ENCODE measurements at regions not wholly inside any gene's neighbourhood (a gene's known extent, or its start where the extent isn't known, plus 50 kb on each side); places are given as distances from the start of the nearest gene placed in this dataset.
A peak's percentile ranks its signal among the peaks of the same experiment; 100 is the strongest.

GRCh38 chr12:89092297-89092696, 260.0 kb downstream of the DUSP6 start:
- DNase-seq = no peak

- DNase-seq = no peak
These were observed 260.9 kb downstream of the DUSP6 start for GRCh38 chr12:89091293-89091841.

DNA sequence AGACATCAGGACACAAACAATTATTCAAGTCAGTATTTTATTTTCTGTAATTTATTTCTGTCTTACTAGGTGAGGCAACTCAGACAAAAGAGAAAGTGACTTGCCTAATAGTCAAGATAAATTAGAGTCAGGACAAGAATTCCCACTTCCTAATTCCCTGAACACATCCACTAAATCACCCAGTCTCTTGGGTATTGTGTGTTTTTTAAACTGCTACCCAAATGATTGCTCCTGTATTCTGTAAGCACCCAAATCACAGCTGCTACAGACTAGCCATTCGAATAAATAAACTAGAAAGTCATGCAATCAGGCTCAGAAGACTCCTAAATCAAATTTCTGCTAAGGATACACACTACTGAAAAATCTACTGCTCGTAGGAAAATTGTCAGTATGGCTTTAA, 263.0 kb downstream of the DUSP6 start:
- no peak for DNase-seq

DNA sequence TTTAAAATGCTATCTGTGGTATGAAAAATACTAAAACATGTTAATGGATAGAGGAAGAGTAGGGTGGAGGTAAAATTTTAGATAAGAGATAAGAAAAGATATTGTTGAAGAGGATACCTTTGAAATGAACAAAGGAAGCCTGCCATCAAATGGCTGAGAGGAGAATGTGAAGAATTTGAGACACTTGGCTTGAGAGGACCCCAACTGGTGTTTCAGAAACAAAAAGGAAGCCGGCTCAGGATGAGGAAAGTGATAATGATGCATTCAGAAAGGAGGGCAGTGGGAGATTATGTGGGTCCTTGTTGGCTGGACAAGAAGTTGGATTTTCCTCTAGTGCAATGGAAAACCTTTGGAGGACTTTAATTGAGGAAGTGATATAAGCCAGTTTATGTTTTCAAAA, 264.4 kb downstream of the DUSP6 start:
- DNase-seq = no peak

GRCh38 chr12:89087149-89087825, 265.0 kb downstream of the DUSP6 start:
- no peak for DNase-seq

GRCh38 chr12:89085421-89085820, 266.9 kb downstream of the DUSP6 start:
- DNase-seq = no peak

DNA sequence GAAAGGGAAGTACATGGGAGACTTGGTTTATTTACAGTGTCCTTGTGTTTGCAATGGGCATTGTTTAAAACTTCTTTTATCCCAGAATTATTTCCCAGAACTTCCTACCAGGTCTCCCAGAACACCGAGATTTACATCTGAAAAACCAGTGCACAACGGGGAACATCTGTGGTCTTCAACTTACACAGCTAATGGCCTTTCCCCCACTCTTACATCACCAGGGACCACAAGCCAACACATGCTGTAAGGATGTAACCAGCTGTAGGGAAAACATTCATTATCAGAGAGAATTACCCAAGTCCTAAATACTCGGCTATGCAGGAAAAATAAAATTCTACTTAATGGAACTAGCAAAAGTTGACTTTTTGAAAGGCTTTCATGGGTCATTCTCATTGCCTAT, 267.6 kb downstream of the DUSP6 start:
- DNase-seq = peak; percentile 19

DNA sequence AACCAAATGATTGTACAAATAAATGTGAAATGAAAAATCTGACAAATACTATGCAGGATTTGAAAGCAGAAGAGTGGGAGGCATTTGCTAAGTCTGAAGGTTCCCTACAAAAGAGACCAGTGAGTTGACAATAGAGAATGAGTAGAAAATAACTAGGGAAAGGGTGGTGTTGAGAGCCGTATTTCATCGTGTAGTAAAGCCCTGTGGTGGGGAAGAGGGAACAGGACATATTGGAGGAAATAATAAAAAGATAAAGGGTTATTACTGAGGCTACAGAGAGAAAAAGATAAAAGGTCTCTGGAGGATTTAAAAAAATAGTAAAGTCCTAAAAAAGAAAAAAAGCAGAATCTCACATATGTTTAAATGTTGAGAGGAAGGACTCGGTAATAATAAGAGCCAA, 268.8 kb downstream of the DUSP6 start:
- DNase-seq = no peak

DNA sequence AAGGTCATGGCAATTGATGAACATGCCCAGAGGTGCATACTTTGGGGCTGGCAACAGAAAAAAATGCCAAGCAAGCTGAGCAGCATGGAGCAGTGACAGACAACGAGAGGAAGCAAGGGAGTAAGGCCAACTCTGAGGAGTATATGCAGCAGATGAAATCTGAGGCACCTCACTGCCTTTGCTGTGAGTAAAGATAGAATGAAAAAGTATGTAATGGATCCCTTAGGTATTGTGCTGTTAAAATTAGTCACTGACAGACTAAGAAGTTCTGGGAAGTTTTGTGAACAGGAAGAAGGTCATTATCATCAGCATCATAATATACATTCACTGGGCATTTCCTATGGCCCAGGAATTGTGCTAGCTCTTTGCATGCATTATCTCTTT, 269.9 kb downstream of the DUSP6 start:
- DNase-seq = no peak

DNA sequence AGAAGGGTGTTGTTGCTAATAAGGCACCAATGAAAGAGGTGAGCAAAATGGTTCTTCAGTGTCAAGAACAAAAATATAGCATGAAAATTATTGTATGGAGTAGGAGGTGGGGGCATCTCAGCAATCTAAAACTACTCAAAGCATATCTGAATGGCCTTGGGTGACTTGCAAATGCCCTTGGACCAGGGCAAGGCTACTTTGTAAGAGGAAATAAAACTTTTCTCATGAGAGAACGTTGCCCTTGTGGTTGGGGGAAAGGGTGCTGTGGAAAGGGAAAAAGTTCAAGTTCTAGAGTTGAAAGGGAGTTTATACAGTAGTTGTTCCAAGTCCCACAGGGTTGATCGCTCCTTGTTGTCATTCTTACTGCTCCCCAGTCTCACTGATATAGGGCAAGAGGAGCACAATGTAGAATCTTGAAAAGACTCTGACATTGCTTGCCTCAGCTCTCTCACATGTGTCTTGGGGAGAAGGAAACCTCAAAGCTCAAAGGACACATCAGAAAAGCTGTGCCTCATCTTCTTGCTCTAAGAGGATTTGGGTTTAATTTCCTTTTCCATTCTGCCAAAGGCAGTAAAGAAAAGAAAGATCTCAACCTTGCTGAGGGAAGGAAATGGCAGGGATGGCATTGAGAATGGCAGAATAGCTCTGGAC, 270.5 kb downstream of the DUSP6 start:
- DNase-seq = no peak

- peak; percentile 29 for DNase-seq
These were observed 271.4 kb downstream of the DUSP6 start for GRCh38 chr12:89080793-89081465.

DNA sequence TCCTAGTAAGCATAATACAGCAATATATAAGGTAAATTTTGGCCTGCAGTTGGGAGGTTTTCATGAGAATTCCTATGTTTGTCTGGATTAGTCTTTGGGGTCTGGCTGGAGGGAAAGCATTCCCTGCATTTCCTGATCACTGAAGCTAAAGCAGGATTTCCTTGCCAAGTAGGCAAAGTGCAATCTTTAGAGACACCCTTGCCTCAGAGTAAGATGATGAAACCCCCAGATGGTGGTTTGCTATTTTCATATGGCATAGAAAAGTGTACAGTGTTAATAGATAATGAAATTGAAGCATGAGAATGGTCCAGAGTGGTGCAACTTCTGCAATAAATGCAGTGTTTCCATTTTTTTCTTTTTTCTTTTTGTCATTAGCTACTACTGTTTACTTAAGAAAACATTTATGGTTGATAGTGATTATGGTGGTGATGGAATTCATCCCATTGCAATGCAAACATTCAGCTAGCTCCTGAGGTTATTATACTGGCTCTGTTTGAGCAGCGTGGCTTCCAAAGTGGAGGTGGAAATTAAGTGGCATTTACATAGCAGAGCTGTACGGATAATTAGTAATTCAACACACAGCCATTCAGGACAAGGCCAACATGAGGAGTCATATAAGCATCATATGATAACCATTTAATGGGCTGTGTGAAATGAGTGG, 276.3 kb downstream of the DUSP6 start:
- no peak for DNase-seq

DNA sequence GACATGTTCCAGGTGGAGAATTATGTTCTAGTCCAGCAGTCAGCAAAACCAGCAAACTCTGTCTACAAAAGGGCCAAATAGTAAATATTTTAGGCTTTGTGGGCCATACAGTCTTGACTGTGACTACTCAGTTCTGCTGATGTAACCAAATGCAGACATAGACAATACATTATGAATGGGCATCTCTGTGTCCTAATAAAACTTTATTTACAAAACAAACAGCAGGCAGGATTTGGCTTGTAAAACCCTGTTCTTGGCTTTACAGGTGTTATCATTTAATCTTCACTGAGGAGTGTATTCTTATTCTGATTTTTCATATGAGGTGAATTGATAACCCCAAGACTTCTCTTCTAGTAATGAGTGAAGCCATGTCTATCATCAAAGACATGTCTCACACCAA, 278.6 kb downstream of the DUSP6 start:
- no peak for DNase-seq

DNA sequence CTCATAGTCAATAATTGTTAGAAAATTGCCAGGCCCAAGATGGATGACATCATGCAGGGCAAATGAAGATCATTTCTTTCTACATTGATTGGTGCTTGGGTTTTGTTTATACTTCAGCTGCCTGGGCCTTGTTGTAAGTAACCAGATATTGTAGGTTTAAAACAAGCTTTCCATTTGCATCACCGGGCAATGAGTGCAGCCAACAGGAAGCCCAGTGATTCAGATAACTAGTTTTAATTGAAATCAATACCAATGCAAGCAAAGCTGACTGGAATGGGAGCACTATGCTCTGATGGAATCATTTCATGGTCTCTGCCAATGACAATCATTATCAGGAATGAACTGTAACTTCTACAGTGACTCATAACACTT, 279.3 kb downstream of the DUSP6 start:
- DNase-seq = no peak

GRCh38 chr12:89072294-89073026, 279.8 kb downstream of the DUSP6 start:
- DNase-seq = no peak

- no peak for DNase-seq
These were observed 281.7 kb downstream of the DUSP6 start for GRCh38 chr12:89070603-89071002.

DNA sequence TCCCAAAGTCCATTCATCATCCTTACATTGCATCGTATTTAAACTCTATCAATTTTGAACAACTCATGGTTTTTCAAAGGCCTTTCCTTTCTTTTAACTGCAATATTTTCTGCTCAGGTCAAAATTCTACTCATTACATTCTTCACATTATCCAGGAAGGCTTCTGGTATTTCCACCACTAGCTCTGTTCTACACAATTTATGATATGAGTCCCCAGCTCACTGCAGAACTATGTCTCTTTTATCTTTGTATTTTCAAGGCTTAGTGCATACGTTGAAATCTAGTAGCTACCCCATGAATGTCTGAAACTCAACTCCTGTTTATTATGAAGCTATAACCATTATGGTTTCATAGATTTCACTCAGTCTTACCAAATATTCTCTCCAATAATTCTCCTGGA, 282.9 kb downstream of the DUSP6 start:
- no peak for DNase-seq

- no peak for DNase-seq
These were observed 284.7 kb downstream of the DUSP6 start for GRCh38 chr12:89067421-89068187.

DNA sequence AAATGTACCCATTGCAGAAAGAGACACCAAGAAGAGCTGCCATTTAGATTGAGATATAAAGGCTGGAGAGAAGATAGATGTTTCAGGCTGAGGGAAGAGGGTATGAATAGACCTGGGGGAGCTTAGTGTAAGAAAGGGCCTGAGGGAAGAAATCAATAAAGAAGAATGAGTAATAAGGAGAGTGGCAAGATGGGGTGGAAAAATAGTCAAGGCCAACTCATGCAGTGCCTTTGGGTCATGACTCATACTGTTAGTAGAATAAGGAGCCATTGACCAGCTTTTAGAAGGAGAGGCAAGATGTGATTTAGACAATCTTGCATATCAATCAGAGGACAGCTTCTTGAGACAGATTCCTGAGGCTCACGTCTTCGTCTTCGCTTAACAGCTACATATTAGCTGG, 287.5 kb downstream of the DUSP6 start:
- no peak for DNase-seq

- no peak for DNase-seq
These were observed 288.1 kb downstream of the DUSP6 start for GRCh38 chr12:89064151-89064550.

- DNase-seq = no peak
These were observed 289.3 kb downstream of the DUSP6 start for GRCh38 chr12:89062996-89063395.
